H1 (cell line): ENCODE measurements at regions not wholly inside any gene's neighbourhood (a gene's known extent, or its start where the extent isn't known, plus 50 kb on each side); places are given as distances from the start of the nearest gene placed in this dataset.

Experiments used
- CTCF ChIA-PET: fragments of 300-600 bp; sonication (Branson Sonifier 250); formaldehyde crosslinking; loops from one replicate; lab custom pipeline; 2021; ENCODE audit not compliant: partially characterized antibody; lab: Charles Lee
- POLR2A ChIA-PET: fragments of 300-600 bp; sonication (Branson Sonifier 250); formaldehyde crosslinking; loops from one replicate; lab custom pipeline; 2021; ENCODE audit warnings: inconsistent platforms; ENCODE audit not compliant: partially characterized antibody; lab: Charles Lee
- DNase-seq, 2 experiments: peaks; one replicate each; pipeline versions ENCODE4 v3.0.0 to v3.0.0-alpha.2; 2010 to 2022; ENCODE audit warnings: low spot score in 2 of 2, low read depth in 1 of 2, mixed read lengths in 1 of 2
- FAIRE-seq: peaks from 2 replicates; lab custom pipeline; 2011; peaks lifted over from hg19 to GRCh38; lab: Jason Lieb, UNC
- H2AFZ ChIP-seq: 2 replicates; pipeline ENCODE4 v1.8.1; 2012; ENCODE audit warnings: low read length, inconsistent platforms
- H2AK5ac ChIP-seq: 2 replicates; pipeline ENCODE4 v1.6.1; 2013; ENCODE audit warnings: low read depth, low read length
- H2BK120ac ChIP-seq: replicated peaks from 2 replicates; pipeline ENCODE3; 2013; ENCODE audit warnings: low read depth, low read length, inconsistent platforms
- H2BK12ac ChIP-seq: 2 replicates; pipeline ENCODE4 v1.6.1; 2013; ENCODE audit warnings: low read depth, low read length
- H2BK15ac ChIP-seq: 2 replicates; pipeline ENCODE4 v1.6.1; 2013; ENCODE audit warnings: low read length
- H2BK20ac ChIP-seq: 2 replicates; pipeline ENCODE4 v1.6.1; 2013; ENCODE audit warnings: low read length
- H2BK5ac ChIP-seq: 2 replicates; pipeline ENCODE4 v1.6.1; 2013; ENCODE audit warnings: low read depth, low read length
- H3K14ac ChIP-seq: 2 replicates; pipeline ENCODE4 v1.6.1; 2013; ENCODE audit warnings: inconsistent platforms; ENCODE audit not compliant: insufficient read length
- H3K18ac ChIP-seq: 2 replicates; pipeline ENCODE4 v1.6.1; 2013; ENCODE audit warnings: low read length; ENCODE audit errors: extremely low read depth
- H3K23ac ChIP-seq: 2 replicates; pipeline ENCODE4 v1.6.1; 2013; ENCODE audit warnings: inconsistent platforms; ENCODE audit not compliant: insufficient read length
- H3K23me2 ChIP-seq: 2 replicates; pipeline ENCODE4 v1.6.1; 2013; ENCODE audit warnings: low read depth, low read length
- H3K27ac ChIP-seq: 2 replicates; pipeline ENCODE4 v1.6.1; 2011; ENCODE audit warnings: low read depth, low read length, inconsistent platforms
- H3K27me3 ChIP-seq, 4 experiments: replicated peaks in 1 of 4; 1 replicate in 1 of 4; 2 replicates in 3 of 4; pipeline versions ENCODE4 v1.6.1 to v1.8.1; 2011 to 2013; ENCODE audit warnings: low read length in 3 of 4, mild to moderate bottlenecking in 3 of 4, inconsistent platforms in 2 of 4, mixed read lengths in 2 of 4, moderate library complexity in 1 of 4; ENCODE audit not compliant: control insufficient read depth in 3 of 4, insufficient read depth in 3 of 4; ENCODE audit errors: extremely low read depth in 1 of 4
- H3K36me3 ChIP-seq, 4 experiments: 2 replicates each; pipeline versions ENCODE4 v1.6.1 to v1.8.1; 2011 to 2013; ENCODE audit warnings: mild to moderate bottlenecking in 4 of 4, low read length in 3 of 4, moderate library complexity in 2 of 4, control low read depth in 1 of 4, inconsistent platforms in 1 of 4; ENCODE audit not compliant: insufficient read depth in 4 of 4, control insufficient read depth in 2 of 4
- H3K4ac ChIP-seq: replicated peaks from 2 replicates; pipeline ENCODE3; 2013; ENCODE audit warnings: low read length, low read depth, mixed read lengths, inconsistent platforms; ENCODE audit not compliant: insufficient read length
- H3K4me1 ChIP-seq, 4 experiments: replicated peaks in 1 of 4; 1 replicate in 1 of 4; 2 replicates in 3 of 4; pipeline versions ENCODE4 v1.6.1 to v1.8.1; 2011 to 2013; ENCODE audit warnings: low read length in 3 of 4, inconsistent platforms in 2 of 4, mixed read lengths in 1 of 4; ENCODE audit not compliant: insufficient read depth in 4 of 4, control insufficient read depth in 3 of 4
- H3K4me2 ChIP-seq, 2 experiments: 2 replicates each; pipeline versions ENCODE4 v1.6.1 to v1.8.1; 2011 to 2013; ENCODE audit warnings: low read depth in 2 of 2, low read length in 2 of 2, control low read depth in 1 of 2, inconsistent platforms in 1 of 2, mild to moderate bottlenecking in 1 of 2; ENCODE audit not compliant: insufficient read depth in 1 of 2
- H3K4me3 ChIP-seq, 4 experiments: fragments of 200-600, 300-600 bp in 1 of 4; sonication (generic), shearing (Covaris generic), sonication (Bioruptor Twin) in 1 of 4; 2 replicates each; pipeline versions ENCODE4 v1.5.1 to v1.8.1; 2011 to 2016; ENCODE audit warnings: low read length in 4 of 4, low read depth in 3 of 4, control low read depth in 2 of 4, inconsistent platforms in 2 of 4, mild to moderate bottlenecking in 2 of 4, mixed read lengths in 1 of 4, moderate library complexity in 1 of 4; ENCODE audit not compliant: insufficient read depth in 2 of 4; ENCODE audit errors: extremely low read depth in 1 of 4
- H3K56ac ChIP-seq: replicated peaks from 2 replicates; pipeline ENCODE3; 2013; ENCODE audit warnings: low read depth, mild to moderate bottlenecking, mixed read lengths, low read length, inconsistent platforms; ENCODE audit not compliant: insufficient read length
- H3K79me1 ChIP-seq: 2 replicates; pipeline ENCODE4 v1.6.1; 2013; ENCODE audit warnings: low read depth, low read length, control low read depth
- H3K79me2 ChIP-seq, 2 experiments: 2 replicates each; pipeline versions ENCODE4 v1.6.1 to v1.8.1; 2012 to 2013; ENCODE audit warnings: low read length in 2 of 2, mild to moderate bottlenecking in 2 of 2, inconsistent platforms in 1 of 2; ENCODE audit not compliant: insufficient read depth in 2 of 2, control insufficient read depth in 1 of 2
- H3K9ac ChIP-seq, 4 experiments: replicated peaks in 1 of 4; 1 replicate in 1 of 4; 2 replicates in 3 of 4; pipeline versions ENCODE4 v1.6.1 to v1.8.1; 2011 to 2013; ENCODE audit warnings: low read depth in 3 of 4, low read length in 3 of 4, control low read depth in 2 of 4, mild to moderate bottlenecking in 2 of 4, moderate library complexity in 2 of 4, inconsistent platforms in 1 of 4; ENCODE audit errors: extremely low read depth in 1 of 4
- H3K9me3 ChIP-seq, 2 experiments: 2 replicates each; pipeline versions ENCODE4 v1.6.1 to v1.8.1; 2012 to 2013; ENCODE audit warnings: mild to moderate bottlenecking in 2 of 2, moderate library complexity in 2 of 2, control low read depth in 1 of 2, inconsistent platforms in 1 of 2, low read depth in 1 of 2, low read length in 1 of 2, mixed read lengths in 1 of 2; ENCODE audit not compliant: insufficient read depth in 2 of 2
- H4K20me1 ChIP-seq, 2 experiments: replicated peaks in 1 of 2; 2 replicates each; pipeline versions ENCODE3 to v1.8.1; 2011 to 2013; ENCODE audit warnings: inconsistent platforms in 2 of 2, low read length in 2 of 2, mild to moderate bottlenecking in 1 of 2; ENCODE audit not compliant: insufficient read depth in 2 of 2, control insufficient read depth in 1 of 2
- H4K5ac ChIP-seq: 2 replicates; pipeline ENCODE4 v1.6.1; 2013; ENCODE audit warnings: low read length, low read depth, mixed read lengths, inconsistent platforms; ENCODE audit not compliant: insufficient read length
- H4K8ac ChIP-seq: 2 replicates; pipeline ENCODE4 v1.8.0; 2013; ENCODE audit warnings: mild to moderate bottlenecking, moderate library complexity, low read length, inconsistent platforms; ENCODE audit not compliant: insufficient read depth; ENCODE audit errors: extremely low read depth
- H4K91ac ChIP-seq: replicated peaks from 2 replicates; pipeline ENCODE3; 2013; ENCODE audit warnings: low read length, mixed read lengths, inconsistent platforms; ENCODE audit not compliant: insufficient read length
- ATF3 ChIP-seq: IDR thresholded peaks from 2 replicates; pipeline ENCODE4 v1.6.1; 2011; ENCODE audit warnings: low read depth, mild to moderate bottlenecking, low read length; ENCODE audit not compliant: insufficient read depth
- CHD2 ChIP-seq: IDR thresholded peaks from 2 replicates; pipeline ENCODE4 v1.6.1; 2012; ENCODE audit warnings: low read length, improper control_type of control experiment
- CTBP2 ChIP-seq: IDR thresholded peaks from 2 replicates; pipeline ENCODE4 v1.7.0; 2011; ENCODE audit warnings: borderline replicate concordance, mild to moderate bottlenecking, moderate library complexity, mixed read lengths, low read length; ENCODE audit not compliant: insufficient read depth, insufficient read length
- GABPA ChIP-seq: IDR thresholded peaks from 2 replicates; pipeline ENCODE4 v1.6.1; 2011; ENCODE audit warnings: mild to moderate bottlenecking, low read length, moderate library complexity, borderline replicate concordance; ENCODE audit not compliant: insufficient read depth
- POLR2AphosphoS5 ChIP-seq: IDR thresholded peaks from 2 replicates; pipeline ENCODE4 v1.6.1; 2011; ENCODE audit warnings: low read depth, low read length
- SP2 ChIP-seq: IDR thresholded peaks from 2 replicates; pipeline ENCODE4 v1.6.1; 2012; ENCODE audit warnings: mild to moderate bottlenecking, low read length, inconsistent platforms
- WGBS, 2 experiments: shearing (Covaris generic) in 1 of 2; methylation state at CpG; one replicate each; pipeline versions ENCODE4 v1.1.6 to v1.1.7; 2013 to 2015; ENCODE audit warnings: low lambda C conversion rate in 2 of 2, mixed read lengths in 2 of 2, inconsistent platforms in 1 of 2, low coverage in 1 of 2, missing lambda C conversion rate in 1 of 2; ENCODE audit not compliant: insufficient replicate concordance in 2 of 2, insufficient coverage in 1 of 2, insufficient read length in 1 of 2; ENCODE audit errors: extremely low coverage in 1 of 2, missing lambda C conversion rate in 1 of 2; 5-methylcytosine and 5-hydroxymethylcytosine counted together
- TF ChIP-seq, protein P1 (sequence below): IDR thresholded peaks from 2 replicates; pipeline ENCODE4 v1.6.1; 2012; ENCODE audit warnings: inconsistent platforms
- TF ChIP-seq, protein P2 (sequence below): IDR thresholded peaks from 2 replicates; pipeline ENCODE4 v1.6.1; 2011; ENCODE audit warnings: low read length, improper control_type of control experiment

- Histone ChIP-seq H3K23ac (no peak overlapping the region), H3K27me3 (no peaks in the 10 kb centered on the region), H3K9ac (no peak overlapping the region), H3K4me2 (no peak overlapping the region), H3K23me2 (no peaks in the 10 kb centered on the region), H2AK5ac (no peak overlapping the region), H4K91ac (no peak overlapping the region), H4K8ac (no peak overlapping the region), H2BK120ac (no peak overlapping the region), H3K79me2 (no peaks in the 10 kb centered on the region), H3K56ac (no peak overlapping the region), H3K4me1 (no peaks in the 10 kb centered on the region), H2BK12ac (no peak overlapping the region), H2BK15ac (no peak overlapping the region), H2AFZ (no peak overlapping the region), H2BK5ac (no peak overlapping the region), H3K79me1 (no peaks in the 10 kb centered on the region), H4K5ac (no peak overlapping the region), H4K20me1 (no peaks in the 10 kb centered on the region), H3K36me3 (no peaks in the 10 kb centered on the region), H3K27ac (no peak overlapping the region), H3K14ac (no peak overlapping the region), H3K4ac (no peak overlapping the region), H2BK20ac (no peak overlapping the region), H3K18ac (no peak overlapping the region), H3K9me3 (0 out of 4 replicates have a peak, but pooled peaks cover 0 to 3% of the 10 kb centered on the region in 2 experiments), H3K4me3 (no peak overlapping the region)
- ChIA-PET POLR2A (no interaction called here), CTCF (interaction anchor here (0.6 to 1.1 kb wide), 3 partner anchors 56 to 131 kb away, joined by 3 to 4 read pairs (median 3); no protein-coding TSS in a partner anchor)
- FAIRE-seq = no peak
- 90% methylated on average over 3 of the region's 3 CpGs; no CpG with 5 or more reads in 1 of the 2 experiments for WGBS, 2 experiments
- no peak for DNase-seq
- TF ChIP-seq ATF3 (no peak), SP2 (no peak), CHD2 (no peak), GABPA (no peak), POLR2AphosphoS5 (no peak), CTBP2 (no peak)
- TF ChIP-seq, protein P1, sequence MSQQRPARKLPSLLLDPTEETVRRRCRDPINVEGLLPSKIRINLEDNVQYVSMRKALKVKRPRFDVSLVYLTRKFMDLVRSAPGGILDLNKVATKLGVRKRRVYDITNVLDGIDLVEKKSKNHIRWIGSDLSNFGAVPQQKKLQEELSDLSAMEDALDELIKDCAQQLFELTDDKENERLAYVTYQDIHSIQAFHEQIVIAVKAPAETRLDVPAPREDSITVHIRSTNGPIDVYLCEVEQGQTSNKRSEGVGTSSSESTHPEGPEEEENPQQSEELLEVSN = no peak
- TF ChIP-seq, protein P2, sequence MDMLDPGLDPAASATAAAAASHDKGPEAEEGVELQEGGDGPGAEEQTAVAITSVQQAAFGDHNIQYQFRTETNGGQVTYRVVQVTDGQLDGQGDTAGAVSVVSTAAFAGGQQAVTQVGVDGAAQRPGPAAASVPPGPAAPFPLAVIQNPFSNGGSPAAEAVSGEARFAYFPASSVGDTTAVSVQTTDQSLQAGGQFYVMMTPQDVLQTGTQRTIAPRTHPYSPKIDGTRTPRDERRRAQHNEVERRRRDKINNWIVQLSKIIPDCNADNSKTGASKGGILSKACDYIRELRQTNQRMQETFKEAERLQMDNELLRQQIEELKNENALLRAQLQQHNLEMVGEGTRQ = no peak
Observed at GRCh38 chr7:25622695-25623094, 394.4 kb upstream of the NPVF start.
